ENCODE measurements at regions not wholly inside any gene's neighbourhood (a gene's known extent, or its start where the extent isn't known, plus 50 kb on each side); places are given as distances from the start of the nearest gene placed in this dataset.
A peak's percentile ranks its signal among the peaks of the same experiment; 100 is the strongest.
"Not testable (repeated sequence)": the region's sequence is repeated elsewhere in the genome, so short reads cannot be mapped to it uniquely, and the experiment has no call there.

- TF ChIP-seq CTCF (IDR thresholded peaks at IDR 0.05; ENCODE audit: low read depth, low read length), result no peak
- no peak for DNase-seq (ENCODE audit: extremely low read depth, low read depth)
Measured at GRCh38 chr17:30677550-30678249, 146.8 kb downstream of the CRLF3 start.

- DNase-seq (ENCODE audit: extremely low read depth, low read depth), result not testable (repeated sequence)
Measured at GRCh38 chr17:30675777-30676492, 148.6 kb downstream of the CRLF3 start.

- not testable (repeated sequence) for DNase-seq (ENCODE audit: extremely low read depth, low read depth)
Measured at GRCh38 chr17:30669217-30669649, 155.3 kb downstream of the CRLF3 start.

- DNase-seq (ENCODE audit: extremely low read depth, low read depth), result not testable (repeated sequence)
Measured at GRCh38 chr17:30668360-30669181, 155.9 kb downstream of the CRLF3 start.

- DNase-seq (ENCODE audit: extremely low read depth, low read depth), result peak; percentile 75
Measured at GRCh38 chr17:30667657-30668359, 156.7 kb downstream of the CRLF3 start.

- not testable (repeated sequence) for DNase-seq (ENCODE audit: extremely low read depth, low read depth)
Measured at GRCh38 chr17:30666838-30667656, 157.4 kb downstream of the CRLF3 start.

- not testable (repeated sequence) for DNase-seq (ENCODE audit: extremely low read depth, low read depth)
Measured at GRCh38 chr17:30663727-30664455, 160.6 kb downstream of the CRLF3 start.

GRCh38 chr17:30657148-30657547, 167.3 kb downstream of the CRLF3 start:
- not testable (repeated sequence) for DNase-seq (ENCODE audit: extremely low read depth, low read depth)

- DNase-seq (ENCODE audit: extremely low read depth, low read depth), result not testable (repeated sequence)
Measured at GRCh38 chr17:30653038-30653437, 171.5 kb downstream of the CRLF3 start.

GRCh38 chr17:30650149-30650548, 172.9 kb downstream of the GOSR1 start:
- DNase-seq (ENCODE audit: extremely low read depth, low read depth), result not testable (repeated sequence)

GRCh38 chr17:30648015-30648620, 170.9 kb downstream of the GOSR1 start:
- DNase-seq (ENCODE audit: extremely low read depth, low read depth), result not testable (repeated sequence)

GRCh38 chr17:30645875-30646274, 168.7 kb downstream of the GOSR1 start:
- DNase-seq (ENCODE audit: extremely low read depth, low read depth), result not testable (repeated sequence)

- not testable (repeated sequence) for DNase-seq (ENCODE audit: extremely low read depth, low read depth)
Measured at GRCh38 chr17:30644713-30645112, 167.5 kb downstream of the GOSR1 start.

GRCh38 chr17:30644287-30644686, 167.1 kb downstream of the GOSR1 start:
- not testable (repeated sequence) for DNase-seq (ENCODE audit: extremely low read depth, low read depth)

GRCh38 chr17:30641428-30641827, 164.2 kb downstream of the GOSR1 start:
- not testable (repeated sequence) for DNase-seq (ENCODE audit: extremely low read depth, low read depth)

GRCh38 chr17:30639391-30639790, 162.2 kb downstream of the GOSR1 start:
- not testable (repeated sequence) for DNase-seq (ENCODE audit: extremely low read depth, low read depth)

GRCh38 chr17:30638968-30639367, 161.8 kb downstream of the GOSR1 start:
- DNase-seq (ENCODE audit: extremely low read depth, low read depth), result not testable (repeated sequence)

All from AG09319 (cell line).